K562 (cell line): ENCODE measurements at regions not wholly inside any gene's neighbourhood (a gene's known extent, or its start where the extent isn't known, plus 50 kb on each side); places are given as distances from the start of the nearest gene placed in this dataset.
A peak's percentile ranks its signal among the peaks of the same experiment; 100 is the strongest.

Experiments used
- ATAC-seq: fragments of 200-7000 bp; cut with Tn5 transposase; 3 replicates; pipeline ENCODE4 v1.9.1; 2020; ENCODE audit warnings: moderate library complexity
- BruUV-seq: library from RNA; stranded (reverse); fragments of 400-500 nt; replicated peaks from 2 replicates; lab custom pipeline; 2021; lab: Mats Ljungman, UMichigan
- CTCF ChIA-PET: fragments of 300-600 bp; formaldehyde crosslinking; extraction: SDS; loops from one replicate; lab custom pipeline; 2021; ENCODE audit warnings: low intra/inter-chr PET ratio; lab: Yijun Ruan, JAX
- POLR2A ChIA-PET: fragments of 300-600, 350-650 bp; sonication (Branson Sonifier 250); formaldehyde crosslinking; extraction: SDS; loops from one replicate; lab custom pipeline; 2021; ENCODE audit warnings: antibody characterized with exemption, inconsistent platforms; lab: Yijun Ruan, JAX
- DNase-seq, 4 experiments: peaks; one replicate each; pipeline versions ENCODE4 v3.0.0 to v3.0.0-alpha.2; 2011 to 2018; ENCODE audit warnings: low spot score in 3 of 4, mixed read lengths in 3 of 4; ENCODE audit errors: extremely low read depth in 1 of 4
- FAIRE-seq: peaks from 2 replicates; lab custom pipeline; 2011; peaks lifted over from hg19 to GRCh38; lab: Jason Lieb, UNC
- H2AFZ ChIP-seq: 2 replicates; pipeline ENCODE4 v1.6.0; 2011; ENCODE audit warnings: low read depth, low read length, control low read depth, inconsistent platforms
- H3K27ac ChIP-seq: fragments of 200-600 bp; 3 replicates; pipeline ENCODE4 v1.8.0; 2011; ENCODE audit warnings: low read depth, mild to moderate bottlenecking, control low read depth, inconsistent platforms, low read length, moderate library complexity, mixed read lengths; ENCODE audit errors: extremely low read depth
- H3K27me3 ChIP-seq, 2 experiments: fragments of 300-600 bp in 1 of 2; 2 replicates in 1 of 2; 3 replicates in 1 of 2; pipeline versions ENCODE4 v1.6.0 to v1.8.0; 2011; ENCODE audit warnings: inconsistent platforms in 2 of 2, low read length in 2 of 2, mild to moderate bottlenecking in 1 of 2, mixed read lengths in 1 of 2, moderate library complexity in 1 of 2; ENCODE audit not compliant: control insufficient read depth in 2 of 2, insufficient read depth in 2 of 2
- H3K36me3 ChIP-seq: fragments of 300-600 bp; 3 replicates; pipeline ENCODE4 v1.8.0; 2011; ENCODE audit warnings: mild to moderate bottlenecking, low read length, inconsistent platforms; ENCODE audit not compliant: control insufficient read depth, insufficient read depth
- H3K4me1 ChIP-seq, 2 experiments: fragments of 200-600 bp in 1 of 2; replicated peaks in 1 of 2; 2 replicates in 1 of 2; 3 replicates in 1 of 2; pipeline versions ENCODE4 v1.5.1 to v1.8.0; 2011; ENCODE audit warnings: inconsistent platforms in 2 of 2, low read length in 2 of 2, mild to moderate bottlenecking in 1 of 2, mixed read lengths in 1 of 2, moderate library complexity in 1 of 2; ENCODE audit not compliant: control insufficient read depth in 2 of 2, insufficient read depth in 2 of 2
- H3K4me2 ChIP-seq: 2 replicates; pipeline ENCODE4 v1.6.1; 2011; ENCODE audit warnings: low read length, control low read depth, inconsistent platforms, mixed read lengths; ENCODE audit not compliant: insufficient read depth
- H3K4me3 ChIP-seq: fragments of 200-600 bp; sonication (generic), shearing (Covaris generic); 2 replicates; pipeline ENCODE4 v1.5.1; 2016; ENCODE audit warnings: control low read depth, inconsistent platforms
- H3K79me2 ChIP-seq: fragments of 200-600 bp; 3 replicates; pipeline ENCODE4 v1.8.0; 2011; ENCODE audit warnings: low read length, inconsistent platforms; ENCODE audit not compliant: control insufficient read depth, insufficient read depth
- H3K9ac ChIP-seq, 2 experiments: 2 replicates each; pipeline versions ENCODE4 v1.6.0 to v1.6.1; 2011; ENCODE audit warnings: low read depth in 2 of 2, low read length in 2 of 2, control low read depth in 1 of 2, inconsistent platforms in 1 of 2, mild to moderate bottlenecking in 1 of 2, mixed read lengths in 1 of 2; ENCODE audit not compliant: insufficient read depth in 1 of 2
- H3K9me1 ChIP-seq: one replicate; pipeline ENCODE4 v1.6.0; 2011; ENCODE audit warnings: inconsistent platforms, mild to moderate bottlenecking, low read length, moderate library complexity; ENCODE audit not compliant: control insufficient read depth, insufficient read depth
- H3K9me3 ChIP-seq: replicated peaks from 2 replicates; pipeline ENCODE4 v1.5.1; 2011; ENCODE audit warnings: low read depth, low read length, inconsistent platforms; ENCODE audit not compliant: control insufficient read depth, insufficient read depth
- H4K20me1 ChIP-seq: replicated peaks from 2 replicates; pipeline ENCODE4 v1.6.1; 2011; ENCODE audit warnings: low read length, inconsistent platforms, mixed read lengths; ENCODE audit not compliant: control insufficient read depth, insufficient read depth
- CHD1 ChIP-seq: fragments of 200-600 bp; sonication (generic); IDR thresholded peaks from one replicate; pipeline ENCODE4 v1.6.1; 2012; ENCODE audit warnings: mild to moderate bottlenecking, moderate library complexity, low read length, inconsistent platforms
- CREM ChIP-seq: IDR thresholded peaks from 2 replicates; pipeline ENCODE4 v1.6.1; 2014; ENCODE audit warnings: antibody characterized with exemption, low read depth
- DEAF1 ChIP-seq: fragments of 450-650 bp; formaldehyde crosslinking; IDR thresholded peaks from 2 replicates; pipeline ENCODE4 v1.4.0; 2020; ENCODE audit warnings: mild to moderate bottlenecking, moderate library complexity
- EZH2 ChIP-seq: IDR thresholded peaks from 2 replicates; pipeline ENCODE4 v1.6.1; 2012; ENCODE audit warnings: low read depth, mild to moderate bottlenecking, inconsistent platforms, low read length, borderline replicate concordance
- FOSL1 ChIP-seq: fragments of 200-800 bp; sonication (Bioruptor generic); conservative IDR thresholded peaks from 2 replicates; pipeline ENCODE4 v1.6.1; 2016; ENCODE audit warnings: missing genetic modification characterization, missing compliant biosample characterization
- MTA2 ChIP-seq: fragments of 450-650 bp; IDR thresholded peaks from 2 replicates; pipeline ENCODE4 v1.6.1; 2016; ENCODE audit warnings: low read depth
- NFYB ChIP-seq: IDR thresholded peaks from 2 replicates; pipeline ENCODE4 v1.6.1; 2011; ENCODE audit warnings: mild to moderate bottlenecking, moderate library complexity; ENCODE audit not compliant: insufficient read length; ENCODE audit errors: extremely low read depth
- NR2C1 ChIP-seq, 2 experiments: fragments of 450-650 bp; IDR thresholded peaks; 2 replicates each; pipeline ENCODE4 v1.6.1; 2017; ENCODE audit warnings: mild to moderate bottlenecking in 2 of 2, antibody characterized with exemption in 1 of 2, inconsistent platforms in 1 of 2, missing compliant biosample characterization in 1 of 2, missing genetic modification characterization in 1 of 2
- PCBP2 ChIP-seq: fragments of 200-400 bp; formaldehyde crosslinking; IDR thresholded peaks from 2 replicates; pipeline ENCODE4 v1.6.1; 2018; ENCODE audit warnings: low read length, low read depth, mild to moderate bottlenecking, moderate library complexity; ENCODE audit not compliant: poor library complexity, severe bottlenecking
- SRF ChIP-seq, 2 experiments: fragments of 250-450, 450-650 bp in 1 of 2; sonication (Bioruptor Pico) in 1 of 2; sonication (generic) in 1 of 2; formaldehyde crosslinking; IDR thresholded peaks; 2 replicates each; pipeline versions ENCODE4 v1.5.0 to v1.5.1; 2020 to 2022; ENCODE audit warnings: mild to moderate bottlenecking in 1 of 2, missing genetic modification reagents in 1 of 2
- ZBED1 ChIP-seq: IDR thresholded peaks from 2 replicates; pipeline ENCODE4 v1.6.1; 2014
- ZNF140 ChIP-seq: fragments of 250-450 bp; sonication (Bioruptor Pico); IDR thresholded peaks from 2 replicates; pipeline ENCODE4 v1.8.0; 2021; ENCODE audit warnings: moderate library complexity, mild to moderate bottlenecking, inconsistent platforms
- ZNF217 ChIP-seq: sonication (generic); formaldehyde crosslinking; IDR thresholded peaks from 2 replicates; pipeline ENCODE4 v1.8.0; 2022; ENCODE audit warnings: mild to moderate bottlenecking, missing genetic modification reagents
- ZNF584 ChIP-seq: fragments of 200-800 bp; sonication (Bioruptor generic); IDR thresholded peaks from 2 replicates; pipeline ENCODE4 v1.6.1; 2016; ENCODE audit warnings: low read depth, mild to moderate bottlenecking, missing genetic modification characterization, missing compliant biosample characterization
- WGBS: fragments of 100-300 bp; shearing (Covaris generic); methylation state at CpG from one replicate; pipeline ENCODE4 v1.1.6; 2016; ENCODE audit warnings: low coverage, mixed read lengths; ENCODE audit not compliant: insufficient coverage; ENCODE audit errors: missing lambda C conversion rate; 5-methylcytosine and 5-hydroxymethylcytosine counted together
- in situ Hi-C: fragments of 300-500 bp; cut with MboI; formaldehyde crosslinking; loops from 4 replicates; pipeline ENCODE4 v1.15.0; 2018; ENCODE audit warnings: inconsistent platforms, mixed read lengths
- intact Hi-C: fragments of 100-400 bp; cut with micrococcal nuclease; formaldehyde crosslinking; loops from 2 replicates; pipeline ENCODE4 v1.14.2; 2022
- TF ChIP-seq, protein P1 (sequence below): fragments of 450-650 bp; formaldehyde crosslinking; IDR thresholded peaks from 2 replicates; pipeline ENCODE4 v1.4.0; 2022; ENCODE audit warnings: mild to moderate bottlenecking, moderate library complexity
- TF ChIP-seq, protein P2 (sequence below), 2 experiments: fragments of 450-650 bp in 1 of 2; sonication (generic) in 1 of 2; formaldehyde crosslinking; conservative IDR thresholded peaks; 2 replicates each; pipeline versions ENCODE4 v1.4.0 to v1.8.1; 2020 to 2022; ENCODE audit warnings: mild to moderate bottlenecking in 1 of 2, missing genetic modification reagents in 1 of 2

DNA sequence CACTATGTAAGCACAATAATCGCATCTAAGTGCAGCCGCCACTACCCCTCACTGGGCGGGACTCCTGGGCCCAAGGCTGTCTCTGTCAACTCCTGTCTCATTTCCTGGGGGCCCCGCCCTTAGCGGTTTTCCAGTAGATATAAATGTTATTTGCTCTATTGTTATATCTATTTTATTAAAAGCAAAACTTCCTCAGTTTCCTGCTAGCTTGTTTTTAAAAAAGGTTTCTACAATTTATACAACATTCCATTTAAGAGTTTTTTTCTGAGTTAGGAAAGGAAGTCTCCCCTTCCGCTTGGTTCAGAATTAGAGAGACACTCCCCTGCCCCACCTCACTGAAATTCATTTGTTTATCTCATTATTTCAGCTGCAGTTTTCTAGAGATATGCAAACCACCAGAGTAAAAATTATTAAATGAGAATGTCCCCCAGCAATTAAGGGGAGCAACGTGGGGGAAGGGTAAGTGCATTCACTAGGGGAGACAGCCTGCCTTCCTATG lies 82.7 kb downstream of the RAMP3 start (continued):
- TF ChIP-seq, protein P1, sequence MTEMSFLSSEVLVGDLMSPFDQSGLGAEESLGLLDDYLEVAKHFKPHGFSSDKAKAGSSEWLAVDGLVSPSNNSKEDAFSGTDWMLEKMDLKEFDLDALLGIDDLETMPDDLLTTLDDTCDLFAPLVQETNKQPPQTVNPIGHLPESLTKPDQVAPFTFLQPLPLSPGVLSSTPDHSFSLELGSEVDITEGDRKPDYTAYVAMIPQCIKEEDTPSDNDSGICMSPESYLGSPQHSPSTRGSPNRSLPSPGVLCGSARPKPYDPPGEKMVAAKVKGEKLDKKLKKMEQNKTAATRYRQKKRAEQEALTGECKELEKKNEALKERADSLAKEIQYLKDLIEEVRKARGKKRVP (CRISPR knock-in tag): no peak
- TF ChIP-seq ZNF140 (CRISPR knock-in tag): no peak
- TF ChIP-seq EZH2: no peak
- no peak for TF ChIP-seq FOSL1
- no peak for TF ChIP-seq ZNF217 (CRISPR knock-in tag)
- no peak for TF ChIP-seq CREM

DNA sequence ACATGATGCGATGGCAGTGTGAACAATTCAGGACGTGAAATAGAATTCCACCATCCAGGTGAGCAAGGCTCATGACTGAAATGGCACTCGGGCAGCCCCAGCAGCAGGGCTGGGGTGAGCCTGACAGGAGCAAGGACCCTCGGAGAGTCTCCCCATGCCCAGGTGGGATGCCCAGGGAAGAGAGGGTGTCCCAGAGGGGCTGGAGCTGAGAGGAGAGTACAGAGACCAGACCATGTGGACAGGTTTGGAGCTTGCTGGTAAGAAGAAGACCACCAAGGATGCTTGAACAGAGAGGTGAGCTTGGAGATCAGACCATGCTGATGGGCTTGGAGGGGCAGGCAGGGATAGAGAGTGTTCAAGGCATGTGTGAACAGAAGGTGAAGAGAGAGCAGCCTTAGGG lies 83.3 kb downstream of the RAMP3 start:
- in situ Hi-C loops (no loop called here), intact Hi-C loops (no loop called here)
- FAIRE-seq (no peak), DNase-seq (no peak), ATAC-seq (no peak)
- Histone ChIP-seq H3K27me3 (peaks cover 11 to 41% of the 10 kb centered on the region in 2 experiments; a peak in 3 of 5 replicates), H3K27ac (no peak overlapping the region), H2AFZ (no peak overlapping the region), H3K4me1 (peaks cover 7 to 11% of the 10 kb centered on the region in 2 experiments; a peak in 3 of 5 replicates), H3K9me1 (no peaks in the 10 kb centered on the region), H3K9me3 (no peaks in the 10 kb centered on the region), H3K79me2 (no peaks in the 10 kb centered on the region), H3K4me2 (peak overlapping the region; percentile 26), H3K9ac (peak overlapping the region in 1 of 2 experiments; percentile 6; a peak in 1 of 4 replicates), H3K4me3 (no peak overlapping the region), H3K36me3 (no peaks in the 10 kb centered on the region), H4K20me1 (peaks cover 7% of the 10 kb centered on the region; the same call in 1 of the 2 replicates)
- ChIA-PET CTCF (no interaction called here), POLR2A (no interaction called here)
- no TSS peak for BruUV-seq
- WGBS: 8% methylated on average over 4 of the region's 4 CpGs
- TF ChIP-seq MTA2: no peak
- TF ChIP-seq ZNF584 (CRISPR knock-in tag): no peak
- TF ChIP-seq SRF (CRISPR knock-in tag; IDR thresholded peaks at IDR 0.05): no peak
- TF ChIP-seq, protein P2, sequence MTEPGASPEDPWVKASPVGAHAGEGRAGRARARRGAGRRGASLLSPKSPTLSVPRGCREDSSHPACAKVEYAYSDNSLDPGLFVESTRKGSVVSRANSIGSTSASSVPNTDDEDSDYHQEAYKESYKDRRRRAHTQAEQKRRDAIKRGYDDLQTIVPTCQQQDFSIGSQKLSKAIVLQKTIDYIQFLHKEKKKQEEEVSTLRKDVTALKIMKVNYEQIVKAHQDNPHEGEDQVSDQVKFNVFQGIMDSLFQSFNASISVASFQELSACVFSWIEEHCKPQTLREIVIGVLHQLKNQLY (CRISPR knock-in tag; conservative IDR thresholded peaks at IDR 0.05): no peak
- TF ChIP-seq DEAF1: no peak
- TF ChIP-seq NFYB: no peak
- no peak for TF ChIP-seq PCBP2
- TF ChIP-seq NR2C1 (IDR thresholded peaks at IDR 0.05): no peak
- no peak for TF ChIP-seq NR2C1 (tag; IDR thresholded peaks at IDR 0.05)
- no peak for TF ChIP-seq CHD1
- TF ChIP-seq ZBED1: no peak
